ENCODE measurements at regions not wholly inside any gene's neighbourhood (a gene's known extent, or its start where the extent isn't known, plus 50 kb on each side); places are given as distances from the start of the nearest gene placed in this dataset.

DNA sequence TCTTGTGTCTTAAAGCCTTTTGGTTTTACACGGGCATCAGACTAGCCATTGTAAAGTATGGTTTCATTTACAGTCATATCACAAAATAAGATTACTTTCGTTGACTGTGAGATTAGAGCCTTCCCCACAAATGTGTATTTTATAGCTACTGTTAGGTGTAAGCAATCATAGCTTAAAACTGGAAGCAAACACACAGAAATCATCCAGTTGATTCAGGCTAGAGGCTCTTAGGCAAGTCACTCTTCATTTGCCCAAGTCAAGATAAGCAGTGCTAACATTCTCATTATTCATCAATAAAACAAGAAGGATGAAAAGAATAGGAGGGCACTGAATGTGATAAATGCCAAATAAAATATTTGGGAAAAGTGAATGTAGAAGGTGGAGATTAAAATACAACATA is 448.7 kb upstream of the FAM241A start:
- TF ChIP-seq, protein P1, sequence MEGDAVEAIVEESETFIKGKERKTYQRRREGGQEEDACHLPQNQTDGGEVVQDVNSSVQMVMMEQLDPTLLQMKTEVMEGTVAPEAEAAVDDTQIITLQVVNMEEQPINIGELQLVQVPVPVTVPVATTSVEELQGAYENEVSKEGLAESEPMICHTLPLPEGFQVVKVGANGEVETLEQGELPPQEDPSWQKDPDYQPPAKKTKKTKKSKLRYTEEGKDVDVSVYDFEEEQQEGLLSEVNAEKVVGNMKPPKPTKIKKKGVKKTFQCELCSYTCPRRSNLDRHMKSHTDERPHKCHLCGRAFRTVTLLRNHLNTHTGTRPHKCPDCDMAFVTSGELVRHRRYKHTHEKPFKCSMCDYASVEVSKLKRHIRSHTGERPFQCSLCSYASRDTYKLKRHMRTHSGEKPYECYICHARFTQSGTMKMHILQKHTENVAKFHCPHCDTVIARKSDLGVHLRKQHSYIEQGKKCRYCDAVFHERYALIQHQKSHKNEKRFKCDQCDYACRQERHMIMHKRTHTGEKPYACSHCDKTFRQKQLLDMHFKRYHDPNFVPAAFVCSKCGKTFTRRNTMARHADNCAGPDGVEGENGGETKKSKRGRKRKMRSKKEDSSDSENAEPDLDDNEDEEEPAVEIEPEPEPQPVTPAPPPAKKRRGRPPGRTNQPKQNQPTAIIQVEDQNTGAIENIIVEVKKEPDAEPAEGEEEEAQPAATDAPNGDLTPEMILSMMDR (IDR thresholded peaks at IDR 0.05; ENCODE audit: unreplicated experiment in 3 of 3) = no peak
- no peak overlapping the region for H3K27ac Mint-ChIP-seq

DNA sequence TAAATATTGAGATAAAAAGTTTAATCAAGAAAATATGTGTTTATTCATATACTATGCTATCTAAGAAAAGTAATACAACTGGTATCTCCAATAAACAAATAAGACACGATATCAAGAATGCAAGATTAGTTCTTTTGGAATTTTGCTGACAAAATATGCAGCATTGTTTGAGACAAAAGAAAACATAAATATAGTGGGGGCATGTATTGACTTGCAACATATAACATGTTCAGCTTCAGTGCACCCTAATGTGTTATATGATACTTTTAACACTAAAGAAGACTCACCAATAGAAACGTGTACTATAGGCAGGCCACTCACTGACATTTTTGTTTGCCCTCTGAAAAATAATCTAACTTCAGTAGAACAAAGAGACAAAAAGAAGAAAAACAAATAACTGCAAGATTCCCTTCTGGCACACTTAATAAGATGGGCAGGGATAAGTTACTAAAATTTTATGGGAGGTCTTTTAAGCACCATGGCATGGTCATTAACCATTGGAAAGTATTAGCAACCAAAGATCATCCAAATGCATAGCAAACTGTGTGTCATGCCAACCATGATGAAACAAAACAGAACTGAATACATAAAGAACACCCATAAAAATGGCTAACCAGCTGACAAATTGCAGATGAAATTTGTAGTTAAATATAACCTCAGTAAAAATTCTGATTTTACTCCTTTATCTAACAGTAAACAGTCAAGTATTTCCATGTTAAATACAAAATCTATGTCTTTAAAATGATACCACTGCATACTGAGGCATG is 447.9 kb upstream of the FAM241A start:
- no peak overlapping the region for H3K4me3 Mint-ChIP-seq
- TF ChIP-seq, protein P1 (IDR thresholded peaks at IDR 0.05; ENCODE audit: unreplicated experiment in 3 of 3) = no peak
- no peaks in the 10 kb centered on the region for H3K9me3 Mint-ChIP-seq

More for the DNA sequence above, 448.7 kb upstream of the FAM241A start:
- peaks cover under 1% of the 10 kb centered on the region for H3K27me3 Mint-ChIP-seq (ENCODE audit: low read depth)
- H3K36me3 Mint-ChIP-seq (ENCODE audit: low read depth) = no peaks in the 10 kb centered on the region
- no peaks in the 10 kb centered on the region for H3K9me3 Mint-ChIP-seq
- peaks cover 6% of the 10 kb centered on the region for H3K4me1 Mint-ChIP-seq
- H3K4me3 Mint-ChIP-seq = no peak overlapping the region

DNA sequence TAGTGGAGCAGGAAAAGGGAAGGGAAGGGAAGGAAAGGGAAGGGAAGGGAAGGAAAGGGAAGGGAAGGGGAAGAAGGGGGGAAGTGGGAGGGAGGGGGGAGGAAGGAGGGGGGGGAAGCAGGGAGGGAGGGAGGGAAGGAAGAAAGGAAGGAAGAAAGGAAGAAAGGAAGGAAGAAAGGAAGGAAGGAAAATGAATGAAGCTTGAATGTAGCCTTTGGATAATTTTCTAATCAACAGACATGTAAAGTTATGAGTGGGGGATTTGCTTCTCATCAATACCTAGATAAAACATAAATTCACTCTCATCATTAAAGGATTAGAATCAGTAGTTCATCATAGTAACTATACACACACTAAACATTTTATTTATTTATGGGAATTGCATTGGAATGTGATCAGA is 446.9 kb upstream of the FAM241A start:
- H3K4me3 Mint-ChIP-seq = no peak overlapping the region
- TF ChIP-seq, protein P1 (IDR thresholded peaks at IDR 0.05; ENCODE audit: unreplicated experiment in 3 of 3) = no peak
- H3K9me3 Mint-ChIP-seq = no peaks in the 10 kb centered on the region
- no peaks in the 10 kb centered on the region for H3K36me3 Mint-ChIP-seq (ENCODE audit: low read depth)
- no peak overlapping the region for H3K27ac Mint-ChIP-seq
- no peaks in the 10 kb centered on the region for H3K27me3 Mint-ChIP-seq (ENCODE audit: low read depth)
- peaks cover 6% of the 10 kb centered on the region for H3K4me1 Mint-ChIP-seq

More for the DNA sequence above, 447.9 kb upstream of the FAM241A start:
- no peaks in the 10 kb centered on the region for H3K27me3 Mint-ChIP-seq (ENCODE audit: low read depth)
- H3K27ac Mint-ChIP-seq = no peak overlapping the region
- H3K4me1 Mint-ChIP-seq = peaks cover 6% of the 10 kb centered on the region
- H3K36me3 Mint-ChIP-seq (ENCODE audit: low read depth) = no peaks in the 10 kb centered on the region

DNA sequence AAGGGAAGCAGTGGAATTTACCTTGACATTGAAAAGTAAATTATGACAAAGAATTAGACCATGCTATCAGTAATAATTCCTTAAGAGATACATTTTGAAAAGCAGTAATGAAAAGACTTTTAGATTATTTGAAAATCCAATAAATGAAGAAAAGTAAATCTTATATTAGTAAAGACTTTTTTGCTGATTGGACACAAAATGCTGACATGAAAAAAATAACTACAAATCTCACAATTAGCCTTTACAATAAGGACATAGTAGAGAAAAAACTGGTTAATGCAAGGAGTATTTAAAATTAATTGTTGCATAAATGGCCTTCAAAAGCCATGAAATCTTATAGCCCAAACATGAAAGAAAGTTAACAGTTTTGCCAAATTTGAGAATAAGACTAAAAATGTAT is 446.1 kb upstream of the FAM241A start:
- H3K4me3 Mint-ChIP-seq = no peak overlapping the region
- H3K36me3 Mint-ChIP-seq (ENCODE audit: low read depth) = no peaks in the 10 kb centered on the region
- H3K27ac Mint-ChIP-seq = no peak overlapping the region
- H3K4me1 Mint-ChIP-seq = peaks cover 3% of the 10 kb centered on the region
- H3K27me3 Mint-ChIP-seq (ENCODE audit: low read depth) = no peaks in the 10 kb centered on the region
- no peaks in the 10 kb centered on the region for H3K9me3 Mint-ChIP-seq
- TF ChIP-seq, protein P1 (IDR thresholded peaks at IDR 0.05; ENCODE audit: unreplicated experiment in 3 of 3) = no peak

DNA sequence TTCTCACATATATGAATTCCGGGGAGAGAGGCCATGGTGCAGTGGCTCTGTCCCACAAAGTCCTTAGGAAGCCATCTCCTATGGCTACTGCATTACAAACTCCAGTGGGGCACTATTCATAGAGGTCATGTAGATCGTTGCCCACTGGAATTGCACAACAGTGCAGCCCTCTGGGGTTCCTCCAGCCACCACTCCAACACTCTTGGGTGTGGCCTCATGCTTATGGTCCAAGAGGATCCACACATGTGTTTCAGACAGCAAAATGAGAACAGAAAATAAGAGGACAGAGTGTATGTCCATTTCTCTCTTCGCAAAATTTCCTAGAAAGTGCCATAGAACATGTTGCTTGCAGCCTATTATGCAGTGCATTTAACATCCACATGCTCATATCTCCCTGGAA is 444.2 kb upstream of the FAM241A start:
- TF ChIP-seq, protein P1 (IDR thresholded peaks at IDR 0.05; ENCODE audit: unreplicated experiment in 3 of 3) = no peak
- H3K27me3 Mint-ChIP-seq (ENCODE audit: low read depth) = no peaks in the 10 kb centered on the region
- H3K9me3 Mint-ChIP-seq = no peaks in the 10 kb centered on the region
- H3K36me3 Mint-ChIP-seq (ENCODE audit: low read depth) = no peaks in the 10 kb centered on the region
- H3K4me1 Mint-ChIP-seq = no peaks in the 10 kb centered on the region
- no peak overlapping the region for H3K4me3 Mint-ChIP-seq
- H3K27ac Mint-ChIP-seq = no peak overlapping the region

DNA sequence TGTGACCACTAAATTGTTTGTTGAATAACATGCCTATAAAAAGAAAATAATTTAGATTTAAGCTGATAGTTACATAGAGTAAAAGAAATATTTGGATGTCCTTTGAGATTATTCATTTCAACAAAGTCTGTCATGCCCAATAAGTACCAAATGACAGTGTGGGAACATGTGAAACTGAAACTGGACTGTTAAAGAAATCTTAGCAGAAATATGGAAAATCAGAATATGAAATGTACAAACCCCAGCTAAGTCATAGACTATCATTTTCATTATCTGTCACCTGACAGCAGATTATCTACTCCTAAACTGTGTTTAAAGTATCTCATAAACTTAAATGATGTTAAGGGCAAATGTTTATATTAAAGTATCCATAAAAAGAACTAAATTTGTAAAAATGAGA is 437.8 kb upstream of the FAM241A start:
- TF ChIP-seq, protein P1 (IDR thresholded peaks at IDR 0.05; ENCODE audit: unreplicated experiment in 3 of 3) = no peak
- Mint-ChIP-seq H3K27me3 (ENCODE audit: low read depth) (no peaks in the 10 kb centered on the region), H3K27ac (no peak overlapping the region), H3K9me3 (no peaks in the 10 kb centered on the region), H3K36me3 (ENCODE audit: low read depth) (no peaks in the 10 kb centered on the region), H3K4me1 (no peaks in the 10 kb centered on the region), H3K4me3 (no peak overlapping the region)
